ENCODE measurements at regions not wholly inside any gene's neighbourhood (a gene's known extent, or its start where the extent isn't known, plus 50 kb on each side); places are given as distances from the start of the nearest gene placed in this dataset.

DNA sequence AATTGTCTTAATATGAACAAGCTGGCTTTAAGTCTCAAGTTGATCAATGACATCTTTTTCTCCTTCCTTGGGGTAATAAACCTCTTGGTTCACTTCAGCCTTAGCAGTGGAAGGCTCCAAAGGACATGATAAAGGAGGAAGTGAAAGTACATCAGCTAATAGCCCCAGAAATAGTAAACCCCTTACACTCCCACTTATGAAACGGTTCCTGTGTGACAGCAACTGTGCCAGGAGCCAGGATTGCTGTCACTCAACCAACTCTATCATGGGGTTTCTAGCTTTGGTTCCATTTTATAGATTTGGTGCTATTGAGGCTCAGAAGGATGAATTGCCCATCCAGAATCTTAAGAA is 216.7 kb downstream of the ABHD5 start:
- Histone ChIP-seq H3K36me3 (ENCODE audit: low read depth) (no peaks in the 10 kb centered on the region), H3K4me1 (ENCODE audit: insufficient read depth) (no peaks in the 10 kb centered on the region), H3K4me3 (no peak overlapping the region), H3K79me2 (ENCODE audit: insufficient read depth) (no peaks in the 10 kb centered on the region), H4K20me1 (ENCODE audit: insufficient read depth) (no peaks in the 10 kb centered on the region), H3K9me2 (ENCODE audit: insufficient read depth) (no peaks in the 10 kb centered on the region), H3K9ac (no peak overlapping the region), H2AFZ (no peak overlapping the region), H3K4me2 (ENCODE audit: unreplicated experiment) (no peak overlapping the region), H3K27me3 (replicated peaks; ENCODE audit: insufficient read depth) (peaks cover 5% of the 10 kb centered on the region; the same call in 1 of the 2 replicates), H3F3A (ENCODE audit: insufficient read depth) (no peaks in the 10 kb centered on the region), H3K9me3 (ENCODE audit: low read depth) (no peaks in the 10 kb centered on the region), H3K27ac (no peak overlapping the region)
- DNase-seq = no peak
- no peak for TF ChIP-seq EZH2 (IDR thresholded peaks at IDR 0.05; ENCODE audit: insufficient read depth, poor library complexity, severe bottlenecking)
- no peak for TF ChIP-seq EZH2phosphoT487 (IDR thresholded peaks at IDR 0.05; ENCODE audit: insufficient read depth, low read depth)
- in situ Hi-C loops (cut with MboI) = no loop called here
- WGBS, 2 experiments (ENCODE audit: low coverage in 1 of 2, low lambda C conversion rate in 2 of 2, missing lambda C conversion rate in 2 of 2) = 47 to 73% methylated on average over 1 of the region's 1 CpG

DNA sequence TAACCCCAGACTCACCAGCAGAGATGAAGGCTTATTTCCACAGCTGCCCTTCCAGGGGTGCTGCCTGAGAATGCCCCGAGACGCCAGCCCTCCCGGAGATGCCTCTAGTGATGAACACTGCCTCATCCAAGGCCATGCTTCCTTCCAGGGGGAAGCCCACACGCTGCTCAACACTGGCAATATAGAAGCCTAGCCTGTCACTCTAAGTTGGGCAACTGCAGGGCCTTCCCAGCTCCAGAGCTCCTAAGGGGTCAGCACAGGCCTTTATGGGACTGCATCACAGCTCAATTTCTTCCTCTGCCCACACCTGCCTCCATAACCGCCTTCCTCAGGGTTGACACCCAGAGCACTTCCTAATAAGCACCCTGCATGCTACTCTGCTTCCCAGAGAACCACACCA is 217.7 kb downstream of the ABHD5 start:
- H3K27me3 ChIP-seq (replicated peaks; ENCODE audit: insufficient read depth) = peaks cover 5% of the 10 kb centered on the region; the same call in 1 of the 2 replicates
- no peaks in the 10 kb centered on the region for H3K9me3 ChIP-seq (ENCODE audit: low read depth)
- no peak overlapping the region for H3K4me2 ChIP-seq (ENCODE audit: unreplicated experiment)
- H3K4me1 ChIP-seq (ENCODE audit: insufficient read depth) = no peaks in the 10 kb centered on the region
- no peaks in the 10 kb centered on the region for H3K9me2 ChIP-seq (ENCODE audit: insufficient read depth)
- in situ Hi-C loops (cut with MboI) = no loop called here
- no peaks in the 10 kb centered on the region for H3K36me3 ChIP-seq (ENCODE audit: low read depth)
- no peaks in the 10 kb centered on the region for H4K20me1 ChIP-seq (ENCODE audit: insufficient read depth)
- no peak overlapping the region for H3K27ac ChIP-seq
- 68 to 69% methylated on average over 5 of the region's 5 CpGs for WGBS, 2 experiments (ENCODE audit: low coverage in 1 of 2, low lambda C conversion rate in 2 of 2, missing lambda C conversion rate in 2 of 2)
- DNase-seq = no peak
- H2AFZ ChIP-seq = no peak overlapping the region
- no peaks in the 10 kb centered on the region for H3K79me2 ChIP-seq (ENCODE audit: insufficient read depth)
- H3F3A ChIP-seq (ENCODE audit: insufficient read depth) = no peaks in the 10 kb centered on the region
- TF ChIP-seq EZH2phosphoT487 (IDR thresholded peaks at IDR 0.05; ENCODE audit: insufficient read depth, low read depth) = no peak
- no peak for TF ChIP-seq EZH2 (IDR thresholded peaks at IDR 0.05; ENCODE audit: insufficient read depth, poor library complexity, severe bottlenecking)
- no peak overlapping the region for H3K4me3 ChIP-seq
- no peak overlapping the region for H3K9ac ChIP-seq

DNA sequence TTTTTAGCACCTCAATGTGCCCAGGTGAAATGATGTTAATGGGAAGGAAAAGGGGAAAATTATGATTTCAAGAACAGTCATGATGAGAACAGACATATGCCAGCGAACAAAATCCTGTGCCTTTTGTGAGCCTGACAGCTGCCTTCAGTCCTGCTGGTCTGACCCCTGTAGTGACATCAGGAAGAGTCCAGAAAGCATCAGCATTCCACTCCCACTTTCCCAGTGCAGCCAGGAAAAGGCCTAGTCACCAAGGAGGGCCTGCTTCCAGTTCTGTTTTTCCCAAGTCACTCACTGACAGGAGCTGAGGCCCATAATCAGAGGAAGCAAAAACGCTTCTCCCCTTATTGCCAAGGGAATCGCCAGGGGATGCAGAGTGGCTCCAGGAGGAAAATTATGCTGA is 218.4 kb downstream of the ABHD5 start:
- Histone ChIP-seq H3K4me2 (ENCODE audit: unreplicated experiment) (no peak overlapping the region), H4K20me1 (ENCODE audit: insufficient read depth) (no peaks in the 10 kb centered on the region), H3K79me2 (ENCODE audit: insufficient read depth) (no peaks in the 10 kb centered on the region), H3K4me3 (no peak overlapping the region), H3K27ac (no peak overlapping the region), H3K27me3 (replicated peaks; ENCODE audit: insufficient read depth) (peaks cover 5% of the 10 kb centered on the region; the same call in 1 of the 2 replicates), H3K9me2 (ENCODE audit: insufficient read depth) (no peaks in the 10 kb centered on the region), H3K9me3 (ENCODE audit: low read depth) (no peaks in the 10 kb centered on the region), H3F3A (ENCODE audit: insufficient read depth) (no peaks in the 10 kb centered on the region), H3K4me1 (ENCODE audit: insufficient read depth) (no peaks in the 10 kb centered on the region), H3K9ac (no peak overlapping the region), H3K36me3 (ENCODE audit: low read depth) (no peaks in the 10 kb centered on the region), H2AFZ (no peak overlapping the region)
- 71 to 73% methylated on average over 3 of the region's 3 CpGs for WGBS, 2 experiments (ENCODE audit: low coverage in 1 of 2, low lambda C conversion rate in 2 of 2, missing lambda C conversion rate in 2 of 2)
- in situ Hi-C loops (cut with MboI) = no loop called here
- no peak for DNase-seq
- TF ChIP-seq EZH2 (IDR thresholded peaks at IDR 0.05; ENCODE audit: insufficient read depth, poor library complexity, severe bottlenecking) = no peak
- no peak for TF ChIP-seq EZH2phosphoT487 (IDR thresholded peaks at IDR 0.05; ENCODE audit: insufficient read depth, low read depth)

DNA sequence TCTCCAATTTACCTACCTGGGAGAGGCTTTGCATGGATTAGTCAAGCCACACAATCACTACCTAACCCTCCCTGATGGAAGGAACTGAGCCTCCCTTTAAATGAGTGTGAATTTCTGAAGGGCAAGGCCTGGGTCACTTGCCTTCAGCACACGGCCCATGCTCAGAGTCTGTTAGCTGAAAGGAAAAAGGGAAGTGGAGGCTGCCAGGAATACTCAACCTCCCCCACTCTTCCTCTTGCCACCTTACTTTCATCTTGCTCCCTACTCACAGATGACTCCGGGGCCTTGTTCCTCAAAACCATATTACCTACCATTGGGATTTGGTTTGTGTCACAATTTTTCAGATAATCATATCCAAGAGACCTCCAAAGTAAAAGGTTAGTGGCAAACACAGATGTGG is 220.0 kb downstream of the ABHD5 start:
- Histone ChIP-seq H3K9me3 (ENCODE audit: low read depth) (no peaks in the 10 kb centered on the region), H4K20me1 (ENCODE audit: insufficient read depth) (no peaks in the 10 kb centered on the region), H2AFZ (no peak overlapping the region), H3F3A (ENCODE audit: insufficient read depth) (no peaks in the 10 kb centered on the region), H3K36me3 (ENCODE audit: low read depth) (no peaks in the 10 kb centered on the region), H3K27me3 (replicated peaks; ENCODE audit: insufficient read depth) (peaks cover 5% of the 10 kb centered on the region; the same call in 1 of the 2 replicates), H3K4me1 (ENCODE audit: insufficient read depth) (no peaks in the 10 kb centered on the region), H3K4me2 (ENCODE audit: unreplicated experiment) (no peak overlapping the region), H3K4me3 (no peak overlapping the region), H3K27ac (no peak overlapping the region), H3K9me2 (ENCODE audit: insufficient read depth) (no peaks in the 10 kb centered on the region), H3K9ac (no peak overlapping the region), H3K79me2 (ENCODE audit: insufficient read depth) (no peaks in the 10 kb centered on the region)
- TF ChIP-seq EZH2phosphoT487 (IDR thresholded peaks at IDR 0.05; ENCODE audit: insufficient read depth, low read depth) (no peak), EZH2 (IDR thresholded peaks at IDR 0.05; ENCODE audit: insufficient read depth, poor library complexity, severe bottlenecking) (no peak)
- in situ Hi-C loops (cut with MboI) = no loop called here
- no peak for DNase-seq
- WGBS, 2 experiments (ENCODE audit: low coverage in 1 of 2, low lambda C conversion rate in 2 of 2, missing lambda C conversion rate in 2 of 2) = 81 to 88% methylated on average over 2 of the region's 2 CpGs

Data from GM23248 (cell line).